Jurkat, Clone E6-1 (cell line): ENCODE measurements at regions not wholly inside any gene's neighbourhood (a gene's known extent, or its start where the extent isn't known, plus 50 kb on each side); places are given as distances from the start of the nearest gene placed in this dataset.

ENCODE experiments used
- DNase-seq: peaks from one replicate; pipeline ENCODE4 v3.0.0-alpha.2; 2011; ENCODE audit warnings: low read depth, low spot score
- H3K4me3 ChIP-seq: 2 replicates; pipeline ENCODE4 v1.5.1; 2011; ENCODE audit warnings: mild to moderate bottlenecking, low read length, control low read depth, moderate library complexity

DNA sequence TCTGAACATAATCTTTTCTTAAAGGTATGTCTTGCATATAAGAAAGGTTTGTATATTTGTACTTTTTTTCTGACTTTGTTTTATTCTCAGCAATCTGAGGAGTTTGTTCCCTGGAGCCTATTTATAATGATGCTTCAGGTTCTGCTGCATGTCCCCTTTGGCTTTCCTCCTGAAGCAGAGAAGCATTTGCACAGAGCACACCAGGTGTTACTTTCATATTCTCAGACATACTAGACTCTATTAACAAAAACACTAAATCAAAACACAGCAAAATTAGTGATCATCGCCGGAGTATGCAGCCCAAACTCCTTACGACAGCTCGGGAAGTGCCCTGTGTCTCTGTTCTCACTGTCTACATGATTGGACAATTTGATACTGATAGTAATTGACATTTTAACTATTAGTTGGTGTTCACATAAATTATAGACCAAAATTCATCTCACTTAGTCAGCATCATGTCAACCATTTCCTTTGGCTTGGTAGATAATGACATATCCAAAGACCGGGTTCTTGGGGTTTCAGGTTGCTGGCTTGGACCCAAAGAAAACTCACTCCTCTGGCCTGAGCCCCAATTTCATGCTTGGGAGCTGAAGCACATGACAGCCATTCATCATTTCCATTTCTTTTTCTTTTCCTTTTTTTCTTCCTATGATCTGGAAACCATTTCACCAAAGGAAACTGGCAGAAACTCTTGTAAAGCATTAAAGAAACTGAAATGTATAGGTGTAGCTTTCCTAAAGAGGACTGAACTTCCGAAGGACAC is 400.1 kb upstream of the NRP1 start:
- DNase-seq = no peak
- no peak overlapping the region for H3K4me3 ChIP-seq

DNA sequence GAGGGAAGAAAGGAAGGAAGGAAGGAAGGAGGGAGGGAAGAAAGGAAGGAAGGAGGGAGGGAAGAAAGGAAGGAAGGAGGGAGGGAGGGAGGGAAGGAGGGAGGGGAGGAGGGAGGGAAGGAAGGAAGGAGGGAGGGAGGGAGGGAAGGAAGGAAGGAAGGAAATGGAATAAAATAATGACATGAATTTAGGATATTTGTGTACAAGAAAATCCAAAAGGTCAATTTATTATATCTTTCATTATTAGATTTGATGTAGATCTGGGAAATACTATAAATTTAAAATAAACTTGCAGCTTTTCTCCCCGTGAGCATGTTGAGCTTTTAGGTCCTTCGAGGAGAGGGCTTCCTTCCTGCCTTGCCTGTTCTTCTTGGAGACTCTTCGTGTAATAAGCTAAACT is 398.6 kb upstream of the NRP1 start:
- DNase-seq = no peak
- H3K4me3 ChIP-seq = no peak overlapping the region

DNA sequence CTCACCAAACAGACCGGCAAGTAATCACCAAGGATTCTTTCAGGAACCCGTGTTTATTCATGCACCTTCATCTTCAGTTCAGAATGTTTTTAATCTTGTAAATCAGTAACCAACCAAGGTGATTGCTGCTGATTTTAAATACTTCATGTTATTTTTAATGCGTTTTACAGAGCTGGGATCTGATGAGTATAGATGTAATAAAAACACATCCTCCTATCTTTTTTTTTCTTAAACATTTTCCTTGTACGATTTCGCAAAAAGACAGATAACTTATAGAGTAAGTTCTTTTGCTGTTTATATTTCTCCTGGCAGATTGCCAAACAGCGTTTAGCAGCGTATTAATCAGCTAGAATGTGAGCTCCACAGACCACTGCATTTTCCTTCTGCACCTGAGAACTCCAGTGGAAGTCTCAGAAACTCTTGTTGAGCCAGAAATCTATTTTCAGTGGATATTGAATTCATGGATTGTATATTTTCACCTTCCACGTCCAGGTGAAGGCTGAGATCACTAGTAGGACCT is 397.8 kb upstream of the NRP1 start:
- no peak overlapping the region for H3K4me3 ChIP-seq
- DNase-seq = no peak

DNA sequence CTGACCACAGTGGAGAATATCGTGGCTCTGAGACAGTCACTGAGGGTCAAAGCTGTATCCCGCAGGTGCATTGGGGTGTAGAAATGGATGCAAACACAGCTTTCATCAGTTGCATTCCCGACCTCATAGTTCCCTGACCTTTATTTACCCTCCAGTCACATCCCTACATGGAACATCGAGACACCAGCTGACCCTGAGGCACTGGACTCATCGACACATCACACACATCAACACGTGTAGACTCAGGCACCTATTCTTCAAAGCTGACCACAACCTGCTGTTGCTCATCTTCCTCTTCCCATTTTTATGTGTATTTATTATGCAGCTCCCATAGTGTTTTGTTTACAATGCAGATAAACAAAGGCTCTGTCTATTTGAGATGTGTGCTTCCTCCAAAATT is 396.9 kb upstream of the NRP1 start:
- H3K4me3 ChIP-seq = no peak overlapping the region
- no peak for DNase-seq

DNA sequence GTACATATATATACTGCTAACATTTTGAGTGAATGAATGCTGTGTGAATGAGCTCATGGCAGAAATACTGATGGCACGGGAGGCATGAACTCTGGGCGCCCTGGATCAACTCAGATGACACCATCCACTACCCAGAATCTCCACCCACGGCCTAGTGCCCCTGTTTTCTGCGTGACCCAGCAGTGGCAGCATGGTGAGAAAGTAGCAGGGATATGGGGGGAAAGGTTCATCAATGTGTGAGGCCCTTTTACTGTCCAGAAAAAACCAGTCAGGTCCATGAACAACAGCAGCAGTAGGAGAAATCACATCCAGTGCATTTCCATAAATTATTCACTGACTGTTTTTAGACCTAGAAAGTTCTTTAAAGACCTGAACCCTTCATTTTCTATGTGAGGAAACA is 391.0 kb upstream of the NRP1 start:
- no peak overlapping the region for H3K4me3 ChIP-seq
- DNase-seq = no peak

DNA sequence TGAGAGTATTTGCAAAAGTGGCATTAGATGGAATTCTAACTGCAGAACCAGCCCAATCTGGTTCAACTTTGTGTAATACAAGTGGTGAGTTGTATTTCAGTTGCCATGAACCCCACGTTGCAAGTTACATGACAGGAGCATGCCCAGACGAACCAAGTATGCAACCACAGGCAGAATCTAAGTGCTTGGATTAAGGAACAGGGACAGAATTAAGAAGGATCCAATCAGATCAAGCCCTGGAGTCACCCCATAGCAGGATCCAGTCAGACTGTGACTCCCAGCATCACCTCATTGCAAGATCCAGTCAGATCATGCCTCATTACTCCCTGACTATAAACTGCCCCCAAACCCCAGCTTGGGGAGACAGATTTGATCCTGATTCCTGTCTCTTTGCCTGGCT is 388.7 kb upstream of the NRP1 start:
- no peak overlapping the region for H3K4me3 ChIP-seq
- DNase-seq = no peak

DNA sequence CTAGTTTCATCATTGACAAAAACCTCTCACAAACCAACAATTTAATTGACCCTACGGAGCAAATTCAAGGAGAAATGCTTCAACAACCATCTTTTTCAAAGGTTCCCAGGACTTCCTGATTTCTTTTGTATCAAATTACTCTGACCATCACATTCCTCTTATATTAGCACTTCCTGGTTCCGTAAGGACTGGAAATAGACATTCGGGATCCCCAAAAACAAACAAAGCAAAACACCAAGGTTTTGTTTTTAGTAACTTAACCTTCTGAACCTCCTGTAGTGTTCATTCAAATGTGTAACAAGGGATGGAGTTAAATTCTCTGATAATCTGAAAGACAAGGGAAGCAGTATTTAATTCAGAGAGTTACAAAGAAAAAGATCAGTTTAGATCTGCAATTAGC is 387.6 kb upstream of the NRP1 start:
- H3K4me3 ChIP-seq = no peak overlapping the region
- DNase-seq = no peak

DNA sequence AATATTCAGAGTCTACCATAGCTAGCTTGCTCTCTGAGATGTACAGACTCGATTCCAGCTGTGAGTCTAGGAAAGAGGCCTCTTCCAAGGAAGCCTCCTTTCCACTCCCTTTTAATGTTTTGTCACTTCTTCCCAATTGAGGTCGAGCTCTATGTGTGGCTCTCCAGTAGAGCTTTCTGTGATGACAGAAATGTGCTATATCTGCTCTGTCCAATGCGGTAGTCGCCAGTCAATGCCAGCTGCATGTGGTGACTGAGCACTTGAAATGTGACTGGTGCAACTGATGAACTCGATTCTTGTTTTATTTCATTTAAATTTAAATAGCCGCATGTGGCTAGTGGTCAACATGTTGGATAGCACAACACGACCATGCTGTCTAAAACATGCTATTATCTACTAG is 387.0 kb upstream of the NRP1 start:
- DNase-seq = no peak
- H3K4me3 ChIP-seq = no peak overlapping the region

DNA sequence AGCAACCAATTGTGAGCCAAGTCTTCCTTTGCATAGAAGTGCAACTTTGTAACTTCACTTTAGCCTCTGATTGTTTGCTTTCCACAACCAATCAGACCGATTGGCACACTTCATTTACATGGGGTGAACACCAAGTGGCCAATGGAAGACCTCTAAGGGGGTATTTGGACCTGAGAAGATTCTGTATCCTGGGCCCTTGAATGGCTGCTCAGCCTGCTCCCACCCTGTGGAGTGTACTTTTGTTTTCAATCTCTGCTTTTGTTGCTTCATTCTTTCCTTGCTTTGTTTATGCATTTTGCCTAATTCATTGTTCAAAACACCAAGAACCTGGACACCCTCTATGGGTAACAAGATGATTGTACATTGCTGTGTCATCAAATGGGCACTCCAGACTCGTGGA is 385.7 kb upstream of the NRP1 start:
- no peak for DNase-seq
- H3K4me3 ChIP-seq = no peak overlapping the region

DNA sequence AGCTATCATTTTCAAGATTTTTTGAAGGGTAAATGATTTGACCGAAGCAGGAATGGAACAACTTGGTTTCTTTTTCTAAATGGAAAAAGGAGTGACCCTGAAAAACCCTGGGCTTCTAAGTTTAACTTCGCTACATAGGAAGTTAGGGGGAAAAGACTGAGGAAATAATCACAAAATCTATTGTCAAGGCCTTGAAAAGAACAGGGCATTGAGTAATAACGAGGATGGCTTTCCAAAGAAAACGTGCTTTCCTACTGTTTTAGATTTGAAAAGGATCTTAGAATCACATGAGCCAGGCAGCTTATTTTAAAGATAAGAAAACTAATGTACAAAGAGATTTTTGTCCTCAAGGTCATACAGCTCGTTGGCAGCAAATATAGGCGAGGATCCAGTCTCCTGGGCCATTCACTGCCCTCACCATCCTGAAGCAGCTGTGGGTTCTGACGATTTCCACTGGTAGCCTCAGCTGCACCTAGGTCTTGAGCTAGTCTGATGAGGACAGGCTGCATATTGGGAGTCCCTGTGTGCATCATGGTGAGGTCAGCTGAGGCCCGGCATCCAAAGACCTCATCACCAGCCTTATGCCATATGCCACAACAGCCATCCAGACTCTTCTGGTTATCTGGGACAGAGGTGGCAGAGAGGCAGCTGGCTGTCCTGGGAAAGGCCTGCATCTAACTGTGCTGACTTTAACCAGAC is 384.7 kb upstream of the NRP1 start:
- DNase-seq = no peak
- no peak overlapping the region for H3K4me3 ChIP-seq

DNA sequence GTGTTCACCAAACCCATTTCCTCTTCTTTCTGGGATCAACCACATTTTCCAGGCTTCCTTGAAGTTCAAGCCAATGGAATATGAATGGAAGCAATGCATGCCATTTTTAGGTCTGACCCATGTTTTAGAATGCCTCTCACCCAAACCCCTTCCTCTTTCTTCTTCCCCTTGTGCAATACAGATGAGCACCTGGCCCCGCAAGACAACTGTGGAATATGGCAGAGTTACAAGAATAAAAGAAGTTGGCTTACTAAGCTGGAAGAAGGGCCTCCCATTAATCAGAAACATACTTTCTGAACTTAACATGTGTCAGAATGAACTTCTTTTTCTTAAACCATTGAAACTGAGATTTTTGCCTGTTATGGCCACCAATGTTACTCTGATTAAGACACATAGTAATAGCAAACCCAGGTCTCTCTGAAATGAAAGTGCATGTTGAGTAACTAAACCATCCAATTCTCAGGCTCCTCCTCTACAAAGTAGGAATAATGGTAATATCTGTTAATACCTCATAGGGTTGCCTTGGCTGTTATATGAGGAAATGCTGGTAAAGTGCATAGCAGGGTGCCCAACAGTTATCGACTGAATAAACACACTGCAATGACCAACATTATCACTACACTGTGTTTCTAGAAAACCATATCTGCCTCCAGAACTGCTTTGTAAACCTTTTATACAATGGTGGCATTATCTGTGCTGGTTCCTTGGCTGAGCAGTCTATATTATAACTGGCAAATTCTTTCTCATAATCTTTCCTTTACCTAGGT is 382.2 kb upstream of the NRP1 start:
- DNase-seq = no peak
- H3K4me3 ChIP-seq = no peak overlapping the region

DNA sequence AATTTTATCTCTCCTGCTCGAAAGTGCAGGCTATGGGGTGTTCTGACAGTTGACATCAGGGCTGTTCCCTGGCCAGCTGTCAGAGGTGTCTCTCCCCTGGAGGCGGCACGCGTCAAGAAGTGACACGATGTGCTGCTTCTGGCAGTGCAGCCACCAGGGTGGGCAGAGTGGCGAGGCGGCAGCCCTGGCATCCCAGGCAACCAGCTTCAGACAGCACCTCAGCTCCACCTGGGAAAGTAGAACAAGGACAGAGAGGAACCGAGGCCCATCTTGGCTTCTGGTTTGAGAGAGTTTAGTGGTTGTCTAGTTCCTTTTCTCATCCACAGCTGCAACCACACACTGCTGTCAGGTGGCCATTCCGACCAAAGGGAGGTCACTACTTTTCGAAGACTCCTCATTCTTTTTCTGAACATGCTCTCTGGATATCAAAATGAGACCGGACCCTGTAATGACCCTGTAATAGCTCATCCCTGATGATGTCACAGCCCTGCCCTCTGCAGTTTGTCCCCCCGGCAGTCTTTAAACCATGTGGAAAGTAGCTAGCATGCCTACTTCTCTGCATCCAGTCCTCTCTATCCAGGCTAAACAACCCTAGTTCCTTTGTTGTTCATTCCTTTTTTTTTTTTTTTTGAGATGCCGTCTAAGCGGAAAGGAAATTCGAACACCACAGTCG is 381.0 kb upstream of the NRP1 start:
- DNase-seq = no peak
- H3K4me3 ChIP-seq = no peak overlapping the region

DNA sequence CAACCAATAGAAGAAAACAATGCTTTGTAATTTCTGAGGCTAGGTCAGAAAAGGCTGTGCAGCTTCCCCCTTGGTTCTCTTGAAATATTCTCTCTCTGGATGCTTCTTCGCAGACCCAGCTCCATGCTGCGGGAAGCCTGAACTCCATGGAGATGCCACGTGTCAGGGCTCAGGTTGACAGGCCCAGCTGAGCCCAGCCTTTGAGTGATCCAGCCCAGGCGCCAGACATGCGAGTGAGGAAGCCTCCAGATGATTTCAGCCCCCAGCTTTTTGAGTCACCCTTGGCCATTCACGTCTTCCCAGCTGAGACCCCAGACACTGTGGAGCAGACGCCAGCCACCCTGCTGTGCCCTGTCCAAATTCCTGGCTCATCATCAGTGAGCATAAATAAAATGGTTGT is 378.4 kb upstream of the NRP1 start:
- DNase-seq = no peak
- no peak overlapping the region for H3K4me3 ChIP-seq

DNA sequence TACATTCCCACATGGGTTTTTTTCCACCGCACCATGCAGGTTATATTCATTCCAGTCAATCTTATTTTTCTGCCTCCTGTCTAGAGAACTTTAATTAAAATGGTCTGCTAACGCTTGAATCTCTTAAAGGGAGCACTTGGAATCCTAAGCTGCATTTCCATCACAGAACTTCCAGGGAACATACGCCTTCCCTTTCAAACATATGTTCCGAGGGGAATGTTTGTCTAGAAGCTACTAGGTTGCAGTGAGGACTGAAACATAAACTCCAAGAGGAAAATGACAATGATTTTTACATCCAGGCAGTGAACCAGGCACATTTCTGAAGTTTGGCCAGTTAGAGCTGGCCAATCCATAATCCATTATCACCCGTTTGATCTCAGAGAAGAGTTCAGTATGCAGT is 375.5 kb upstream of the NRP1 start:
- H3K4me3 ChIP-seq = no peak overlapping the region
- no peak for DNase-seq

DNA sequence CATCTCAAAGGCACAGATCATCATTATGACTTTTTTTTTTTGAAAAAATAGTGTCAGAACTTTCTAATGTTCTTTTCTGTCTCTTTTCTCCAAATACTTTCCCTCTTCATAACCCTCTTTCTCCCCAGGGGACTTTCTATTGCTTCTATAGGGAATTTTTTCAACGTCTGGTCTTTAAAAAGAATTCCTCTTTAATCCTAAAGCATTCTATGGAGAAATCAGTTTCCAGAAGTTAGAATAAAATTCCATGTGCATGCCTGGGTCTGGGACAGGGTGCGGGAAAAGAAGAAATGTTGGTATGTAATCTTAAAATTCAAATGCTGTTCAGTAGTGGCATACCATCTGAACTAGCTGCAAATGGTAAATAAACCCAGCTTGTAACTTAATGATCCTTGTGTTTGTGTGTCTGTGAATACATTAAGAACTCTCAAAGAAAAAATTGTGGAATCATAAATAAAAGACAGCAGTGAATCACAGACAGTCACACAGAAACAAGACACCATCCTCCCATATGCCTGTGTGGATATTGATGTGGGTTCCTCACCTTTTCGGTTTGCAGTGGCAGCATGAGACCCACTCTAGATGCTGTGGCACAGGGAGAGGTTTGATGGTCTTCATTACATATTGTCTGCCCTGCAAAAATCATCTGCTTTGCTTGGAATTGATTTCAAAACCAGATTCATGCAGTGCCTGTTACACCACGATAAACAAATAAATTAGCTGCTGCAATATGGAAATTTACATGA is 374.7 kb upstream of the NRP1 start:
- no peak for DNase-seq
- no peak overlapping the region for H3K4me3 ChIP-seq

DNA sequence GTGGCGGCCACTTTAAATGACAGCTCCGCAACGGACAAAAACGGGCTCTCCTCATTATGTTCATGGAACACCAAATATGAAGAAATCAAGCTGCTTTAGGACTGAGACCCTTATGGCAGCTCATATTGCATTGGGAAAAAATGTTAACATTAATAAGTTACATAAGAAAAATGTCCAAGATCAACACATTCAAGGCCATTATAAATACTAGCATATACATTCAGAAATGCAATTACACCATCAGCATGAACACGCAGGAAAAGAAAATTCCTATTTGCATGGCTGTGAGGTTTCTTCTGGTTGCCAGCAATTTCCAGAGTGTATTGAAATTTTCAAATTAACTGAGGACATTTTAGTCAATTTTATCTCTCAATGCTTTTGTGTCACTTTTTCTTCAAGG is 374.1 kb upstream of the NRP1 start:
- no peak overlapping the region for H3K4me3 ChIP-seq
- no peak for DNase-seq

DNA sequence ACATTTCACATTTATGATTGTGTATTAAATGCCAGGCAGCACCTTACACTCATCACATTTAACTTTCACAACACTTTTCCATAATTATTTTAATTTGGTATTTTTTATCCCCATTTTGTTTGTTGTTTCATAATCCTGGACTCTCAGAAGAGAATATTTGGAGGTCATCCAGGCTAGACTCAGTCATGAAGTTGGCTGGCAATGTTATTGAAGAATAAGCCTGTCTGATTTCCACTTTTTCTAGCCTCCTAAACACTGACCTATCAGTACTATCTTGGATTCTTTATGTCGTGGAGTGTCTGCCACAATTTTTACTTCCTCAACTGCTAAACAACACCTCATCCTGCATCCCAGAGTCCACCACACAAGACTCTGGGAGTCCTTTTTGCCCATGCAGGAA is 372.3 kb upstream of the NRP1 start:
- no peak for DNase-seq
- H3K4me3 ChIP-seq = no peak overlapping the region

DNA sequence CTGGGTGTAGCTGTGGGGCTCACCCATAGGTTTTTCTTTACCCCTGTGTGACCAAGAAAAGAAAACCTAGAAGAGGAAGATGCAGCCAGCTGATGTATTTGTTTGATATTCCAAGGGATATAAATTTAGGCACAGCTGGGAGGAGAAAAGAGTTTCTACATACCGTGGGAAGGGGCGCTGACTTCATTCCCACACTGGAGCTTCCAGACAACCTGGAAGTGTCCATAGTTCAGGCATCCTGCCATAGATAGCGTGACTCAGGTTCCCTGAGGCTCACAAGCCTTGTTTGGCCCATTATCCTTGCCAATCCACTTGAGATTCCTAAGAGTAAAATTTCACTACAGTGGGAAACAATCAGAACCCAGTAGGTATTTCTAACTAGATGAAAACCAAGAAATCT is 371.7 kb upstream of the NRP1 start:
- no peak for DNase-seq
- H3K4me3 ChIP-seq = no peak overlapping the region

DNA sequence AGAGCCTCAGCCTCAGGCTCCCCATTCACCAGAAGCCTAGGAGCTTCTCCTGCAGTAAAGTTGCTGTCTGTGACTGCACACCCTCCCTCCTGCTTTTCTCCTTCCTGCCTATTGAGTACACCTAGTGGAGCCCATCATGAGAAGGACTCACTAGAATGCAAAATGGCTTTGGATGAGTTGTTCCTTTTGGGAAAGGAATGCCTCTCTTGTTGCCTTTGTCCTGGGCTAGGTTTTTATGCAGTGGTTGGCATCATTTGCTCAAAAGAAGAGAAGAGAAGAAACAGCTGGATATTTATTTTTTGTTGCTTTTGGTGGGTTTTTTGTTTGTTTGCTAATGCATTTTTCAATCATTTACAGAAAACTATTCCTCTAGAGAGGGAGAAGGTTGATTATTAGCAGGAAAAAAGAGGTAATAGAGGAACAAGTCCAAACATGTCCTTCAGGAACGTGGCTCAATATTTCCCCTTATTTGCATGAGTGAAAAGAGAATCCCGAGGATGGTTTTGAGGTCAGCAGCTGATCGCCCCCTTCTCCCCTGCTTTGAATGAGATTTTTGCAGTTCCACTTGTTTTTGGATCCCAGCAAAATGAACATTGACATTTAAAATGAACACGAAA is 369.9 kb upstream of the NRP1 start:
- H3K4me3 ChIP-seq = no peak overlapping the region
- DNase-seq = no peak
